ENCODE measurements at regions not wholly inside any gene's neighbourhood (a gene's known extent, or its start where the extent isn't known, plus 50 kb on each side); places are given as distances from the start of the nearest gene placed in this dataset.

GRCh38 chr15:70267306-70267705 lies 169.6 kb upstream of the TLE3 start:
- ChIA-PET CTCF (interaction anchor here (0.5 kb wide), 1 partner anchor 497 kb away, joined by 3 read pairs; no protein-coding TSS in a partner anchor), POLR2A (ENCODE audit: low non-redundant PET) (no interaction called here)
- peaks cover 31% of the 10 kb centered on the region for H3K4me1 ChIP-seq (ENCODE audit: insufficient read depth, low read length, poor library complexity, severe bottlenecking)
- TF ChIP-seq EZH2 (IDR thresholded peaks at IDR 0.05; ENCODE audit: borderline replicate concordance, low read depth, low read length, poor library complexity, severe bottlenecking) (no peak), CTCF (conservative IDR thresholded peaks at IDR 0.05; ENCODE audit: low read depth, low read length) (no peak)
- H3K36me3 ChIP-seq (ENCODE audit: insufficient read depth, low read length, poor library complexity, severe bottlenecking) = no peaks in the 10 kb centered on the region
- no peak overlapping the region for H3K27ac ChIP-seq (ENCODE audit: low read depth, low read length, poor library complexity, severe bottlenecking)
- no peak overlapping the region for H3K4me3 ChIP-seq (ENCODE audit: low read depth, low read length, poor library complexity, severe bottlenecking)
- intact Hi-C loops (cut with micrococcal nuclease; ENCODE audit: unreplicated experiment) = no loop called here
- H3K9me3 ChIP-seq (ENCODE audit: low read depth, low read length, poor library complexity, severe bottlenecking) = no peaks in the 10 kb centered on the region
- BruUV-seq (replicated peaks) = no TSS peak
- DNase-seq (ENCODE audit: low spot score) = no peak
- H3K27me3 ChIP-seq (replicated peaks; ENCODE audit: insufficient read depth, low read depth, low read length, poor library complexity) = no peaks in the 10 kb centered on the region

GRCh38 chr15:70266412-70267121 lies 168.8 kb upstream of the TLE3 start:
- POLR2A ChIA-PET (ENCODE audit: low non-redundant PET) = no interaction called here
- CTCF ChIA-PET = interaction anchor here (0.5 kb wide), 1 partner anchor 496 kb away, joined by 3 read pairs; no protein-coding TSS in a partner anchor
- no peak for TF ChIP-seq EZH2 (IDR thresholded peaks at IDR 0.05; ENCODE audit: borderline replicate concordance, low read depth, low read length, poor library complexity, severe bottlenecking)
- TF ChIP-seq CTCF (conservative IDR thresholded peaks at IDR 0.05; ENCODE audit: low read depth, low read length) = no peak
- Histone ChIP-seq H3K27me3 (replicated peaks; ENCODE audit: insufficient read depth, low read depth, low read length, poor library complexity) (no peaks in the 10 kb centered on the region), H3K4me3 (ENCODE audit: low read depth, low read length, poor library complexity, severe bottlenecking) (no peak overlapping the region), H3K27ac (ENCODE audit: low read depth, low read length, poor library complexity, severe bottlenecking) (no peak overlapping the region), H3K4me1 (ENCODE audit: insufficient read depth, low read length, poor library complexity, severe bottlenecking) (peaks cover 29% of the 10 kb centered on the region), H3K36me3 (ENCODE audit: insufficient read depth, low read length, poor library complexity, severe bottlenecking) (no peaks in the 10 kb centered on the region), H3K9me3 (ENCODE audit: low read depth, low read length, poor library complexity, severe bottlenecking) (no peaks in the 10 kb centered on the region)
- intact Hi-C loops (cut with micrococcal nuclease; ENCODE audit: unreplicated experiment) = no loop called here
- BruUV-seq (replicated peaks) = no TSS peak
- DNase-seq (ENCODE audit: low spot score) = no peak

DNA sequence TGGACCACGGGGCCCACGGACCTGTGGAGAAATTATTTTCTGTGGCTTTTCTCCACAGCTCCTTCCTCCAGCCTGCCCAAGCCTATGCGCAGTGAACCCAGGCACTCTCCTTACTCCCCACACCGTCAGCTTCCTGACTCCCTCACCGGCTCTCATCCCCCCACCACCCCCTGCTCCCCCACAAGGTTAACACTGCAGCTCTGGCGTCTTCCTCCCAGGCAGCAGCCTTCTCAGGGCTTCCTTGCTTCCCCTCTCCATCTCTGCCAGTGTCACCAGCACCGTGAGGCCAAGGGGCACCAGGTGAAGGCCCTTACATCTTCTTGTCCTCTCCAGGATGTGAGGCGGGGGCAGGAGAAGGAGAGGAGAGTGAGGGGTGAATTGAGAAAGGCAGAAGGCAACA lies 168.3 kb upstream of the TLE3 start:
- H3K36me3 ChIP-seq (ENCODE audit: insufficient read depth, low read length, poor library complexity, severe bottlenecking) = no peaks in the 10 kb centered on the region
- no peak overlapping the region for H3K27ac ChIP-seq (ENCODE audit: low read depth, low read length, poor library complexity, severe bottlenecking)
- CTCF ChIA-PET = no interaction called here
- H3K4me3 ChIP-seq (ENCODE audit: low read depth, low read length, poor library complexity, severe bottlenecking) = no peak overlapping the region
- no TSS peak for BruUV-seq (replicated peaks)
- POLR2A ChIA-PET (ENCODE audit: low non-redundant PET) = no interaction called here
- intact Hi-C loops (cut with micrococcal nuclease; ENCODE audit: unreplicated experiment) = no loop called here
- no peak for TF ChIP-seq EZH2 (IDR thresholded peaks at IDR 0.05; ENCODE audit: borderline replicate concordance, low read depth, low read length, poor library complexity, severe bottlenecking)
- no peak for TF ChIP-seq CTCF (conservative IDR thresholded peaks at IDR 0.05; ENCODE audit: low read depth, low read length)
- H3K9me3 ChIP-seq (ENCODE audit: low read depth, low read length, poor library complexity, severe bottlenecking) = no peaks in the 10 kb centered on the region
- no peaks in the 10 kb centered on the region for H3K27me3 ChIP-seq (replicated peaks; ENCODE audit: insufficient read depth, low read depth, low read length, poor library complexity)
- peaks cover 23% of the 10 kb centered on the region for H3K4me1 ChIP-seq (ENCODE audit: insufficient read depth, low read length, poor library complexity, severe bottlenecking)
- no peak for DNase-seq (ENCODE audit: low spot score)

All from A673 (cell line).